A549 (cell line): ENCODE measurements at regions not wholly inside any gene's neighbourhood (a gene's known extent, or its start where the extent isn't known, plus 50 kb on each side); places are given as distances from the start of the nearest gene placed in this dataset.

ENCODE experiments used
- HDAC2 ChIP-seq: fragments of 200-600 bp; sonication (generic); IDR thresholded peaks from 2 replicates; pipeline ENCODE4 v1.6.1; 2016
- POLR2A ChIP-seq: IDR thresholded peaks from 2 replicates; pipeline ENCODE4 v1.6.1; 2012; ENCODE audit warnings: mild to moderate bottlenecking, low read length
- RCOR1 ChIP-seq: fragments of 150-350 bp; IDR thresholded peaks from 2 replicates; pipeline ENCODE4 v1.6.1; 2014; ENCODE audit warnings: antibody characterized with exemption, low read length, low read depth
- TF ChIP-seq, protein P1 (sequence below): fragments of 200-600 bp; sonication (generic); IDR thresholded peaks from 2 replicates; pipeline ENCODE4 v1.6.1; 2016; ENCODE audit warnings: antibody characterized with exemption, mild to moderate bottlenecking, moderate library complexity
- TF ChIP-seq, protein P2 (sequence below): fragments of >200 bp; sonication (Bioruptor Twin); formaldehyde crosslinking; IDR thresholded peaks from 3 replicates; pipeline ENCODE4 v1.5.1; 2016
- TF ChIP-seq, protein P3 (sequence below): IDR thresholded peaks from 2 replicates; pipeline ENCODE4 v1.6.1; 2012; ENCODE audit warnings: low read depth, borderline replicate concordance

DNA sequence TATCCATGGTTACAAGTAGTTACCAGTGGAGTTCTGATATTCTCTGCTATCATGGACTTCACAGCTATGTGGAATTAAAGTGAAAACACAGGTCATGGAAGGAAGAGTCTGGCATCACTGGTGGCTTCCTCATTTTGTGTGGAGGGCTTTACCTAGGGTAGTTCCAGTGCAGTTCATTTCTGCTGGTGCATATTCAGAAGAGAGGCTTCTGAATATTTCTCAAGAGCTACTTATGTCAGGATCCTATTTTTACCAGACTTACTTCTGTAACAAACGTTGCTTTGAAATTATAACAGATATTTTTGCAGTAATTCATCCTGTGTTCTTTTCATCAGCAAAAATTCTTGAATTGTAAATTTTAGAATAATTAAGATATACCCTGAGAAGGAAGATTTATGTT lies 236.5 kb upstream of the NPSR1 start:
- TF ChIP-seq HDAC2 (no peak), RCOR1 (no peak), POLR2A (no peak)
- TF ChIP-seq, protein P1, sequence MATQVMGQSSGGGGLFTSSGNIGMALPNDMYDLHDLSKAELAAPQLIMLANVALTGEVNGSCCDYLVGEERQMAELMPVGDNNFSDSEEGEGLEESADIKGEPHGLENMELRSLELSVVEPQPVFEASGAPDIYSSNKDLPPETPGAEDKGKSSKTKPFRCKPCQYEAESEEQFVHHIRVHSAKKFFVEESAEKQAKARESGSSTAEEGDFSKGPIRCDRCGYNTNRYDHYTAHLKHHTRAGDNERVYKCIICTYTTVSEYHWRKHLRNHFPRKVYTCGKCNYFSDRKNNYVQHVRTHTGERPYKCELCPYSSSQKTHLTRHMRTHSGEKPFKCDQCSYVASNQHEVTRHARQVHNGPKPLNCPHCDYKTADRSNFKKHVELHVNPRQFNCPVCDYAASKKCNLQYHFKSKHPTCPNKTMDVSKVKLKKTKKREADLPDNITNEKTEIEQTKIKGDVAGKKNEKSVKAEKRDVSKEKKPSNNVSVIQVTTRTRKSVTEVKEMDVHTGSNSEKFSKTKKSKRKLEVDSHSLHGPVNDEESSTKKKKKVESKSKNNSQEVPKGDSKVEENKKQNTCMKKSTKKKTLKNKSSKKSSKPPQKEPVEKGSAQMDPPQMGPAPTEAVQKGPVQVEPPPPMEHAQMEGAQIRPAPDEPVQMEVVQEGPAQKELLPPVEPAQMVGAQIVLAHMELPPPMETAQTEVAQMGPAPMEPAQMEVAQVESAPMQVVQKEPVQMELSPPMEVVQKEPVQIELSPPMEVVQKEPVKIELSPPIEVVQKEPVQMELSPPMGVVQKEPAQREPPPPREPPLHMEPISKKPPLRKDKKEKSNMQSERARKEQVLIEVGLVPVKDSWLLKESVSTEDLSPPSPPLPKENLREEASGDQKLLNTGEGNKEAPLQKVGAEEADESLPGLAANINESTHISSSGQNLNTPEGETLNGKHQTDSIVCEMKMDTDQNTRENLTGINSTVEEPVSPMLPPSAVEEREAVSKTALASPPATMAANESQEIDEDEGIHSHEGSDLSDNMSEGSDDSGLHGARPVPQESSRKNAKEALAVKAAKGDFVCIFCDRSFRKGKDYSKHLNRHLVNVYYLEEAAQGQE, result no peak
- TF ChIP-seq, protein P2, sequence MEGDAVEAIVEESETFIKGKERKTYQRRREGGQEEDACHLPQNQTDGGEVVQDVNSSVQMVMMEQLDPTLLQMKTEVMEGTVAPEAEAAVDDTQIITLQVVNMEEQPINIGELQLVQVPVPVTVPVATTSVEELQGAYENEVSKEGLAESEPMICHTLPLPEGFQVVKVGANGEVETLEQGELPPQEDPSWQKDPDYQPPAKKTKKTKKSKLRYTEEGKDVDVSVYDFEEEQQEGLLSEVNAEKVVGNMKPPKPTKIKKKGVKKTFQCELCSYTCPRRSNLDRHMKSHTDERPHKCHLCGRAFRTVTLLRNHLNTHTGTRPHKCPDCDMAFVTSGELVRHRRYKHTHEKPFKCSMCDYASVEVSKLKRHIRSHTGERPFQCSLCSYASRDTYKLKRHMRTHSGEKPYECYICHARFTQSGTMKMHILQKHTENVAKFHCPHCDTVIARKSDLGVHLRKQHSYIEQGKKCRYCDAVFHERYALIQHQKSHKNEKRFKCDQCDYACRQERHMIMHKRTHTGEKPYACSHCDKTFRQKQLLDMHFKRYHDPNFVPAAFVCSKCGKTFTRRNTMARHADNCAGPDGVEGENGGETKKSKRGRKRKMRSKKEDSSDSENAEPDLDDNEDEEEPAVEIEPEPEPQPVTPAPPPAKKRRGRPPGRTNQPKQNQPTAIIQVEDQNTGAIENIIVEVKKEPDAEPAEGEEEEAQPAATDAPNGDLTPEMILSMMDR, result no peak
- TF ChIP-seq, protein P3, sequence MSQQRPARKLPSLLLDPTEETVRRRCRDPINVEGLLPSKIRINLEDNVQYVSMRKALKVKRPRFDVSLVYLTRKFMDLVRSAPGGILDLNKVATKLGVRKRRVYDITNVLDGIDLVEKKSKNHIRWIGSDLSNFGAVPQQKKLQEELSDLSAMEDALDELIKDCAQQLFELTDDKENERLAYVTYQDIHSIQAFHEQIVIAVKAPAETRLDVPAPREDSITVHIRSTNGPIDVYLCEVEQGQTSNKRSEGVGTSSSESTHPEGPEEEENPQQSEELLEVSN, result no peak
